SU-DHL-6 (cell line): ENCODE measurements at regions not wholly inside any gene's neighbourhood (a gene's known extent, or its start where the extent isn't known, plus 50 kb on each side); places are given as distances from the start of the nearest gene placed in this dataset.
"Not testable (repeated sequence)": the region's sequence is repeated elsewhere in the genome, so short reads cannot be mapped to it uniquely, and the experiment has no call there.

Experiments
- H2AFZ ChIP-seq: fragments of 200-600 bp; sonication (generic); 2 replicates; pipeline ENCODE4 v1.6.1; 2014; ENCODE audit warnings: low read depth, mild to moderate bottlenecking, moderate library complexity, mixed read lengths, antibody characterized with exemption, low read length; ENCODE audit not compliant: severe bottlenecking
- H3F3A ChIP-seq: fragments of 200-600 bp; shearing (Covaris generic); 2 replicates; pipeline ENCODE4 v1.6.0; 2016; ENCODE audit warnings: antibody characterized with exemption, mild to moderate bottlenecking; ENCODE audit not compliant: insufficient read depth
- H3K27ac ChIP-seq: fragments of 200-600 bp; sonication (generic); 2 replicates; pipeline ENCODE4 v1.5.1; 2016; ENCODE audit warnings: low read depth, mild to moderate bottlenecking, low read length, moderate library complexity, mixed read lengths
- H3K27me3 ChIP-seq: fragments of 200-600 bp; sonication (generic), shearing (Covaris generic); 2 replicates; pipeline ENCODE4 v1.6.0; 2014; ENCODE audit warnings: mild to moderate bottlenecking, low read length
- H3K36me3 ChIP-seq: fragments of 200-600 bp; sonication (generic); 2 replicates; pipeline ENCODE4 v1.6.1; 2014; ENCODE audit warnings: mild to moderate bottlenecking, low read length, mixed read lengths
- H3K4me2 ChIP-seq: fragments of 300-600, 200-600 bp; shearing (Covaris generic), sonication (generic); 2 replicates; pipeline ENCODE4 v1.6.0; 2014; ENCODE audit warnings: low read length, low read depth, mild to moderate bottlenecking; ENCODE audit not compliant: poor library complexity, severe bottlenecking
- H3K4me3 ChIP-seq: fragments of 200-600 bp; sonication (generic); 2 replicates; pipeline ENCODE4 v1.5.1; 2014; ENCODE audit warnings: antibody characterized with exemption, low read length, mild to moderate bottlenecking, mixed read lengths; ENCODE audit not compliant: insufficient read depth, poor library complexity, severe bottlenecking
- H3K79me2 ChIP-seq: fragments of 200-600 bp; sonication (generic); 2 replicates; pipeline ENCODE4 v1.6.1; 2014; ENCODE audit warnings: mild to moderate bottlenecking, low read length, moderate library complexity; ENCODE audit not compliant: insufficient read depth
- H3K9ac ChIP-seq: fragments of 200-600 bp; sonication (generic); 2 replicates; pipeline ENCODE4 v1.7.0; 2014; ENCODE audit warnings: mild to moderate bottlenecking, low read length
- H3K9me2 ChIP-seq: fragments of 200-600 bp; sonication (generic); replicated peaks from 2 replicates; pipeline ENCODE4 v1.6.1; 2014; ENCODE audit warnings: low read length; ENCODE audit not compliant: insufficient read depth
- H3K9me3 ChIP-seq: fragments of 200-600 bp; sonication (generic); 2 replicates; pipeline ENCODE4 v1.6.1; 2014; ENCODE audit warnings: low read length, mixed read lengths; ENCODE audit not compliant: insufficient read depth
- H4K20me1 ChIP-seq: fragments of 200-600 bp; sonication (generic); 2 replicates; pipeline ENCODE4 v1.6.1; 2014; ENCODE audit warnings: low read depth, mild to moderate bottlenecking, antibody characterized with exemption, low read length, moderate library complexity, mixed read lengths
- EZH2phosphoT487 ChIP-seq: fragments of 200-600 bp; sonication (generic), shearing (Covaris generic); conservative IDR thresholded peaks from 2 replicates; pipeline ENCODE4 v1.6.1; 2018; ENCODE audit warnings: mild to moderate bottlenecking, antibody characterized with exemption, low read length, moderate library complexity, mixed read lengths
- TF ChIP-seq, protein P1 (sequence below): fragments of 200-600 bp; sonication (generic); IDR thresholded peaks from one replicate; pipeline ENCODE4 v1.5.1; 2017; ENCODE audit warnings: antibody characterized with exemption, mild to moderate bottlenecking, low read length, moderate library complexity; ENCODE audit not compliant: insufficient read depth, poor library complexity, severe bottlenecking

DNA sequence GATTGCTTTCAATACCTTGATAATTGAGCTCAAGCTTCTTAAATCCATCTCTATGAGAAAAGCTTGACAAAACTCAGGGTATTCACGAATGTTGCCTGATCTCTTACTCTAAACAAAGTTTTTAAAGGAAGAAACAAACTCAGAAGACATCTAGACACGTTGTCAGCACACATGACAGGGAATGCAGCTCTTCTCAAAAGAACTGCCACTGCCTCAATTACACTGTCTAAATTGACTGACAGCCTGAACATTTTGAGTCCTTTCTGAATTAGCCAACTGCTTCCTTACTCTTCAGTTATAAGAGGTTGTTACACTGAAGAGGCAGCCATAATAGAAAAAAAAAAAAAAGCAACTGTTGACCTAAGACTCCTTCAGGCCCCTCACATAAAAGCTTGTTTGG, 1646.7 kb upstream of the B3GALT2 start:
- H3K27me3 ChIP-seq, result no peaks in the 10 kb centered on the region
- no peaks in the 10 kb centered on the region for H3K36me3 ChIP-seq
- no peaks in the 10 kb centered on the region for H3K9me2 ChIP-seq
- H3K27ac ChIP-seq, result no peak overlapping the region
- no peak overlapping the region for H3K9ac ChIP-seq
- H3K4me3 ChIP-seq, result no peak overlapping the region
- H3K4me2 ChIP-seq, result no peak overlapping the region
- H4K20me1 ChIP-seq, result no peaks in the 10 kb centered on the region
- H2AFZ ChIP-seq, result peak overlapping the region; percentile 75
- TF ChIP-seq, protein P1, sequence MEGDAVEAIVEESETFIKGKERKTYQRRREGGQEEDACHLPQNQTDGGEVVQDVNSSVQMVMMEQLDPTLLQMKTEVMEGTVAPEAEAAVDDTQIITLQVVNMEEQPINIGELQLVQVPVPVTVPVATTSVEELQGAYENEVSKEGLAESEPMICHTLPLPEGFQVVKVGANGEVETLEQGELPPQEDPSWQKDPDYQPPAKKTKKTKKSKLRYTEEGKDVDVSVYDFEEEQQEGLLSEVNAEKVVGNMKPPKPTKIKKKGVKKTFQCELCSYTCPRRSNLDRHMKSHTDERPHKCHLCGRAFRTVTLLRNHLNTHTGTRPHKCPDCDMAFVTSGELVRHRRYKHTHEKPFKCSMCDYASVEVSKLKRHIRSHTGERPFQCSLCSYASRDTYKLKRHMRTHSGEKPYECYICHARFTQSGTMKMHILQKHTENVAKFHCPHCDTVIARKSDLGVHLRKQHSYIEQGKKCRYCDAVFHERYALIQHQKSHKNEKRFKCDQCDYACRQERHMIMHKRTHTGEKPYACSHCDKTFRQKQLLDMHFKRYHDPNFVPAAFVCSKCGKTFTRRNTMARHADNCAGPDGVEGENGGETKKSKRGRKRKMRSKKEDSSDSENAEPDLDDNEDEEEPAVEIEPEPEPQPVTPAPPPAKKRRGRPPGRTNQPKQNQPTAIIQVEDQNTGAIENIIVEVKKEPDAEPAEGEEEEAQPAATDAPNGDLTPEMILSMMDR, result no peak
- TF ChIP-seq EZH2phosphoT487, result no peak
- H3F3A ChIP-seq, result no peaks in the 10 kb centered on the region
- H3K9me3 ChIP-seq, result peaks cover 8% of the 10 kb centered on the region; the same call in 1 of the 2 replicates
- no peaks in the 10 kb centered on the region for H3K79me2 ChIP-seq

DNA sequence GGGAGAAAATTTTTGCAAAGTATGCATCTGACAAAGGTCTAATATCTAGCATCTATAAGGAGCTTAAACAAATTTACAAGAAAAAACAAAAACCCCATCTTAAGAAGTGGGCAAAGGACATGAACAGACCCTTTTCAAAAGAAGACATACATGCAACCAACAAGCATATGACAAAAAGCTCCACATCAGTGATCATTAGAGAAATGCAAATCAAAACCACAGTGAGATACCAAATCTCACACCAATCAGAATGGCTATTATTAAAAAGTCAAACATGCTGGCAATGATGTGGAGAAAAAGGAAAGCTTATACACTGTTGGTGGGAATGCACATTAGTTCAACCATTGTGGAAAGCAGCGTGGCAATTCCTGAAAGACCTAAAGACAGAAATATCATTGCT, 1645.2 kb upstream of the B3GALT2 start:
- not testable (repeated sequence) for H3K4me2 ChIP-seq, H3K36me3 ChIP-seq, H3K4me3 ChIP-seq, H4K20me1 ChIP-seq, H3K27ac ChIP-seq, H3K27me3 ChIP-seq, H2AFZ ChIP-seq, H3F3A ChIP-seq, H3K9me3 ChIP-seq, H3K79me2 ChIP-seq, H3K9ac ChIP-seq, H3K9me2 ChIP-seq

DNA sequence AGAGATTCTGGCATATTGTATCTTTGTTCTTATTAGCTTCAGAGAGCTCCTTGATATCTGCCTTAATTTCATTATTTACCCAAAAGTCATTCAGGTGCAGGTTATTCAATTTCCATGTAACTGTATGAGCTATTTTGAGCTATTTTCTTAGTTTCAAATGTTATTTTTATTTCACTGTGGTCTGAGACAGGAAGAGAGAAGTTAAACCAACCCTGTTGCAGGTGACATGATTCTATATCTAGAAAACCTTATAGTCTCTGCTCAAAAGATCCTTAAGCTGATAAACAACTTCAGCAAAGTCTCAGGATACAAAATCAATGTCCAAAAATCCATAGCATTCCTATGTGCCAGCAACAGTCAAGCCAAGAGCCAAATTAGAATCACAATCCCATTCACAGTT, 1644.0 kb upstream of the B3GALT2 start:
- H3K27me3 ChIP-seq, result no peaks in the 10 kb centered on the region
- H3K79me2 ChIP-seq, result no peaks in the 10 kb centered on the region
- no peak overlapping the region for H2AFZ ChIP-seq
- peak overlapping the region; percentile 23 for H3K4me2 ChIP-seq
- no peaks in the 10 kb centered on the region for H3K36me3 ChIP-seq
- no peak overlapping the region for H3K9ac ChIP-seq
- peaks cover 8% of the 10 kb centered on the region; the same call in 1 of the 2 replicates for H3K9me3 ChIP-seq
- TF ChIP-seq, protein P1, result no peak
- no peak for TF ChIP-seq EZH2phosphoT487
- H4K20me1 ChIP-seq, result no peaks in the 10 kb centered on the region
- no peaks in the 10 kb centered on the region for H3F3A ChIP-seq
- H3K9me2 ChIP-seq, result no peaks in the 10 kb centered on the region
- H3K4me3 ChIP-seq, result no peak overlapping the region
- peak overlapping the region; percentile 36 for H3K27ac ChIP-seq

DNA sequence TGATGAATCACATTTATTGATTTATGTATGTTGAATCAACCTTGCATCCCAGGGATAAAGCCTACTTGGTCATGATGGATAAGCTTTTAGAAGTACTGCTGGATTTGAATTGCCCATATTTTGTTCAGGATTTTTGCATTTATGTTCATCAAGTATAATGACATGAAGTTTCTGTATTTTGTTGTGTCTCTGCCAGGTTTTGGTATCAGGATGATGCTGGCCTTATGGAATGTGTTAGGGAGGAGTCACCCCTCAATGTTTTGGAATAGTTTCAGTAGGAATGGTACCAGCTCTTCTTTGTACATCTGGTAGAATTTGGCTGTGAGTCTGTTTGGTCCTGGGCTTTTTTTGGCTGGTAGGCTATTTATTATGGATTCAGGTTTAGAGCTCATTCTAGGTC, 1643.1 kb upstream of the B3GALT2 start:
- peaks cover 8% of the 10 kb centered on the region; the same call in 1 of the 2 replicates for H3K9me3 ChIP-seq
- no peak overlapping the region for H3K27ac ChIP-seq
- H3K79me2 ChIP-seq, result no peaks in the 10 kb centered on the region
- H3K27me3 ChIP-seq, result no peaks in the 10 kb centered on the region
- H4K20me1 ChIP-seq, result no peaks in the 10 kb centered on the region
- H3K9me2 ChIP-seq, result no peaks in the 10 kb centered on the region
- no peaks in the 10 kb centered on the region for H3F3A ChIP-seq
- no peak overlapping the region for H2AFZ ChIP-seq
- TF ChIP-seq EZH2phosphoT487, result no peak
- TF ChIP-seq, protein P1, result no peak
- no peak overlapping the region for H3K4me3 ChIP-seq
- H3K36me3 ChIP-seq, result no peaks in the 10 kb centered on the region
- H3K4me2 ChIP-seq, result no peak overlapping the region
- no peak overlapping the region for H3K9ac ChIP-seq
